Embryonic facial prominence (tissue), 1 donor: ENCODE measurements at regions not wholly inside any gene's neighbourhood (a gene's known extent, or its start where the extent isn't known, plus 50 kb on each side); places are given as distances from the start of the nearest gene placed in this dataset.
"Not testable (repeated sequence)": the region's sequence is repeated elsewhere in the genome, so short reads cannot be mapped to it uniquely, and the experiment has no call there.

Experiments used
- DNase-seq: peaks from one replicate; pipeline ENCODE4 v3.0.0-alpha.2; 2016; ENCODE audit errors: extremely low spot score

DNA sequence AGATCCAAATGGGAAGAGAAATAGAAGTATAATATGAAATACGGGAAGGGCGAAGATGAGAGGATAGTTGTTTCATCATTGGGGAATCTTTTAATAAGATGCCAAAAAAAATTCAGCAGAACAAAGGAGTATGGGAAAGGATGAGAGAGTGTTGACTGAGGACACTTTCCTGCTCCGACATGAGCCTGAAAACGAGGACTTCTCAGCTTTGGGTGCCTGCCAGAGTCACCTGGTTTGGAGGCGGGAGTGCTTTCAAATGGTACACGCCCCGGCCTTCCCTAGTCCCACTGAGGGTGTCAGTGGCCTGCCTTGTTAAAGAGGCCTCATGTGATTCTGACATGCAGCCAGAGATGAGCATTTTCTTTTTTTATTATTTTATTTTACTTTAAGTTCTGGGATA is 250.9 kb downstream of the ANKRD60 start:
- DNase-seq = no peak

DNA sequence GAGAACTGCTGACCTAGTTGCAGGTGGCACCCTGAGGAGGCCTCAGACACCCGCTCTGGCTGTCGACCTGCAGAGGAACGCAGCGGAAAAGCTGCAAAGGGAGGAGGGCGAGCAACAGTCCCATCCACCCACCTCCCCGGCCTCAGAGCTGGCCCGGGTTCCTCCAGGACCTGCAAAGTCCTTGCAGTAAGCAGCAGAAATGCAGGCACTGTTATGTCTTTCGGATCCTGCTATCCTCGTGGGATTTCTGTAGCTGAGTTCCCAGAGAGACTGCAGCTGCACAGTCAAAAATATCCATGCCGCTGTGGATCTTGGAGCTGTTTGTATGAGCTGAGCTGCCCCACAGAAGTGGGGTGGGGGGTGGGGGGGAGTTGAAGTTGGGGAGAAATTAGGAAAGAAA is 251.3 kb downstream of the ANKRD60 start:
- no peak for DNase-seq

DNA sequence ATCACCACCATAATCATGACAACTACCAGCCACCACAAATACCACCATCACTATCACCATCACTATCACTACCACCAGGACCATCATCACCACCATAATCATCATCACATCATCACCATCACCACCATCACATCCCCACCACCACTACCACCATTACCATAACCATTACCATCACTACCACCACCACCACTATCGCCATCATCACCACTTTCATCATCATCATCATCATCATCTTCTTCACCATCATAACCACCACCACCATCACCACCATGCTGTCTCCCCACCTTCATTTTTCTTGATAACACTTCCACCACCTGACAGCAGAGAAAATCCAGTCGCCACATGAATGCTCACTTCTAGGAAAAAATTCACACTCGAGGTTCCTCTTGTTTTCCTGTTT is 253.6 kb downstream of the ANKRD60 start:
- DNase-seq = no peak

DNA sequence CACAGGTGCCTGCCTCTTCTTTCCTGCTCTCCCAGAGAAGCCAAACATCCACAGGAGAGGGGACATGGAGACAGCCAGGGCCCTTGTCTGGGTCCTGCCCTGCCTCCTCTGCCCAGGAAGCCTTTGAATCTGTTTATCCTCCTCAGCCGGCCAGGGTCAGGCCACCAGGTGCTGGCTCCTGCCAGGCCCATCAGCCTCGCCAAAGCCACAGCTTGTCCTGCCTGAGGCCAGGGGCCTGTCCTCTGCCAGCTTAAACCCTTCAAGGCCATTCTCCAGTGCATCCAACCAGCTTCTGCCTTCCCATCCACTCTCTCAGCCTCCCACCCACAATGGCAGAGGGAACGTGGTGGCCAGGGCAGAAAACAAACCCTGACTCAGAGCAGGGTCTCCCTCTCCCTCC is 254.6 kb downstream of the ANKRD60 start:
- DNase-seq = no peak

GRCh38 chr20:57971583-57971982 is 256.9 kb downstream of the ANKRD60 start:
- DNase-seq = not testable (repeated sequence)

GRCh38 chr20:57970856-57971255 is 257.6 kb downstream of the ANKRD60 start:
- DNase-seq = no peak

DNA sequence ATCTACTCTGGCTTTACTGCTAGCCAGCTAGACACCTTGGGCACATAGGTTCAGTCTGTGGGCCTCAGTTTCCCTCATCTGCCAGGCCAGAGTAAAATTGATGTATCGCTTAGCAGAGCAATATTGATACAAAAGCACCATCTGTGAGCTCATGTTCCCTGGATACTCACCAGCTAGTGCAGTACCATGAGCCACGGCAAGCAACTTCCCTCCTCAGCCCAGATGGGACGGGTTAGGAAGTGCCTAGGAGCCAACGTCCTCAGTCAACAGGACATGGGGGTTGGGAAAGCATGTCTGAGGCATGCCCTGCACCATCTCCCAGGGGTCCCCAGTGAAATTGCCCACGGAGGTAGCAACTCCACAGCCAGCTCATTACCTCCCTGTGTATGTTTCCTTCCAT is 258.3 kb downstream of the ANKRD60 start:
- no peak for DNase-seq

DNA sequence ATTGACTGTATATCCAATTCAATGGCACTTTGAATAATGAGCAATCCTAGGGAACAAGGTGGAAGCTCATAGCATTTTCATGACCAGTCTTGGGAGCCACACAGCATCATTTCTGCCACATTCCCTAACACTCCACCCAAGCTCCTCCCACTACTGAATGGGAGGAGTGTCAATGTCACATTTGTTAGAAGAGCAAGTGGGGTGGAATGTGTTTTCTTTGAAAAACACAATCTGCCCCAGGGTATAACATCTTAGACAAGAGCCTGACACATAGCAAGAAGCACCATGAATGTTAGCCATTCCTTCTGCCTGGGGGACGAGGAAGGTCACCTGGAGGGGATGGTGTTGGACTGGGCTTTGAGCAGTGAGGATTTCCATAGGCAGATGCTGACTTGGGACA is 258.3 kb upstream of the PMEPA1 start:
- DNase-seq = no peak

- no peak for DNase-seq
Observed at GRCh38 chr20:57967364-57967763, 257.5 kb upstream of the PMEPA1 start.

GRCh38 chr20:57966620-57967019 is 256.8 kb upstream of the PMEPA1 start:
- no peak for DNase-seq

- no peak for DNase-seq
Observed at GRCh38 chr20:57965441-57965840, 255.6 kb upstream of the PMEPA1 start.

DNA sequence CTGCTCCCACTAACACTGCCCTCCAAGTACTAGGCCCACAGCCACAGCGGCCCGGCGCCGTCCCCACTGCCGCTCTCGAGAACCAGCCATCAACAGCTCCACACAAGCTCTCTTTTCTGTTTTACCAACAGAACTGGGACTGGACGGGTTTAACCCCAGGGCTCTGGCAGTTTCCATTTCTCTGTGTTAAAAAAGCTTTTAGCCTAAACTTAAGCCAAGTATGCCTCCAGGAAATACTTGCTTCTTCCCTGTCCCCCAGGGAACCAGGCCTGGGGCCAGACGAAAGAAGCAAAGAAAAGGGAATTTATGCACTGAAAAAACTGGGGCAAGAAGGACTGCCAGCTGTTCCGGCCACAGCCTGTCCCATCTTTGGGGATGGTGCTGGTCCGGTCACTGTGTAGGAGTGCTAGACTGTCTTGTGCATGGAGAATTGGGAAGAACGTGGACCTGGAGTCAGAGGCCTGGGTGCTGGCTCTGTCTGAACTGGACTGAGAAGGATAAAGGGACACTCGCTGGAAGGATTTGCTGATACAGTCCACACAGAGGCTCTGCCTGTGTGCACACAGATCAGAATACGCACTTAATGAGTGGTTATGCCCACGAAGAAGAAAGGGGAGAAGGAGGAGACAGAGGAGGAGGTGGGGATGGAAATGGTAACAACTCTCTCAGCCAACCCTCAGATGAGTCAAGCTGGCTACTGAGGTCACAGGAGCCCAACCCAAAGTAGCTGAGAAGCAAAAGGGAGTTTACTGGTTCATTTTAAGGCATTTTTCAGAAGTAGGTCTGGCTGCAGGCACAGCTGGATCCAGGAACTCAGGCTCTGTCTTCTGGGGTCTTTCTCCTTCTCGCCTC is 254.4 kb upstream of the PMEPA1 start:
- DNase-seq = no peak

GRCh38 chr20:57960803-57961575 is 251.2 kb upstream of the PMEPA1 start:
- DNase-seq = no peak

DNA sequence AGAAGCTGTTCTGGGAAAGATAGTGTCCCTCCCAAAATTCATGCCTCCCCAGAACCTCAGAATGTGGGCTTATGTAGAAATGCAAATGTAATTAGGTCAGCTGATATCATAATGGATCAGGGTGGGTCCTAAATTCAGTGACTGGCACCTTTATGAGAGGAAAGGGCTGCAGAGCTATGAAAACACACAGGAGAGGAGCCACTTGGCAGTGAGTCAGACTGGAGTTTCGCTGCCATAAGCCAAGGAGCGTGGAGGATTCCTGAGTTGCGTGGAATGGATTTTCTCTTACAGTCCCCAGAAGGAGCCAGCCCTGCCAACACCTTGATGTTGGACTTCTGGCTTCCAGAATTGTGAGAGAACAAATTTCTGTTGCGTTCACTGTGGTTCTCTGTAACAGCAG is 249.8 kb upstream of the PMEPA1 start:
- no peak for DNase-seq

DNA sequence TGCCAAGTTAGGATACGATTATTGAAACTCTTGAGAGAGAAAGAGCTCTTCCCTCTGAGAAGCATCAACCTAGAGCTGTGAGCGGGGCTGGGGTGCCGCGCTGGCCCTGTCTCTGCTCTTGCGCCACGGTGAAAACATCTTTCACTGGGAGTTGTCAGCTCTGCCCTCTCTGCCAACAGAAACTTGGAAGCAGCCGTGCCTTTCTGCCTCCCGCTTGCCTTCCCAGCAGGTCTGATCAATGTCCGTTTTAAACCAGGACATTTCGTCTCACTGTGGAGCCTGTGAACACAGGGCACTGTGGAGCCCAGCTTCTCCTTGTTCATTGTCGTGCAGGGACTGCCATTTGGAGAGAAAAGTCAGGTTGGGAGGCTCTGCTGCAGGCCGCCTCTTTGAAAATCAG is 249.2 kb upstream of the PMEPA1 start:
- DNase-seq = no peak

DNA sequence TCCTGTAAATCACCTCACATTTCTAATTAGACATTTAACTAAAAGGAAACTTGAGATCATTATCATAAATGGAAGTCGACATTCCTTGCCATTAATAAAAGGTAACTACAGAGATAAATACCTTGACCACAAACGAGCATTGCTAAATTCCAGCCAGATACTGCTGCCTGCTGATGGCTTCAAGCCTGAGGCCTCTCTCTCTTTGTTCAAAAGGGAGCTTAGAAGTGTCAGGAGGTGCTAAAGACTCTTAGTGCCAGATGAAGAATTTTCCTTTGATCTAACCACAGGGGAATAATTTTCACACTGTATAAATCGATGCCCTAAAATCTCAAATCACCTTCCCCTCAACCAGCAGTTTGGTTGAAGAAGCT is 248.2 kb upstream of the PMEPA1 start:
- no peak for DNase-seq

DNA sequence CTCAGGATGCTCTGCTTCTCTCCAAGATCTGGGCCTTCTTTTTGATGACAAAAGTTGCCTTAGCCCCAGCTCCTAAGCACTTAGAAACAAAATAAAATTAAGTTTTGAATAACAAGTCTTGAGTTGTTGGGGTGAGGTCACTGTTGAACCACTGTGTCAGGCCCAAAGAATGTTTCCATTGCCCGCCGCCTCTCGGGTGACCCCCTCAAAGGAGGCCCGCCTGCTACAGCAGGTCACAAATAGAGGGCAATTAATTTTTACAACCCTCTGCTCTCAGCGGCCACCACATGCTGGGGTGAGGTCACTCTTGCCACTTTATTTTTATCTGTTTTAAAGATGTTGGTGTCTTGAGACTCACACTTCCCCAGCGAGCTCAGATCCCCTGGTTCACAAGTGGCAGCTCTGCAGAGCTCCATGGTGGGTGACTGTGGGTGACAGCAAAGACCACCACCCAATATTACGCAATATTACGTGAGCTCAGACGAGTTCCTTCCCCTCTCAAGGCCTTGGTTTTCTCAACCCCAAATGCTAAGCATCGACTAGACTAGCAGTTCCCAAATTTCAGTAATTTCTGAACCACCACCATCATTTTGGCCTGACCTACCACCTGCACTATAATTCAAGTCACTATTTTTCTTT is 247.7 kb upstream of the PMEPA1 start:
- DNase-seq = no peak

GRCh38 chr20:57953638-57954037 is 243.8 kb upstream of the PMEPA1 start:
- no peak for DNase-seq

DNA sequence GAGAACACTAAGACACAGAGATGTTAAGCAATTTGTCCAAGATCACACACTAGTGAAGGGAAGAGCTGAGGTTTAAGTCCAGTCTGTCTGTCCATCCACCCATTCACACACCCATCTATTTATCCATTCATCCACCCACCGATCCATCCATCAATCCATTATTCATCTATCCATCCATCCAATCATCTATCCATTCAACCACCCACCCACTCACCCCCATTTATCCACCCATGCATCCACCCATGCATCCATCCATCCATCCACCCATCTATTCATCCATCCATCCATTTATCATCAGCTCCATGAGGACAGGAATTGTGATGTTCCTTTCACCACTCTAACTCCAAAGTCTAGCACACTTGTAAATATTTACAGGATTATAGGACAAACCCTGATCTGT is 242.3 kb upstream of the PMEPA1 start:
- DNase-seq = no peak

GRCh38 chr20:57951549-57951948 is 241.7 kb upstream of the PMEPA1 start:
- no peak for DNase-seq

GRCh38 chr20:57950764-57951485 is 241.1 kb upstream of the PMEPA1 start:
- no peak for DNase-seq
